Superior temporal gyrus (tissue), 1 donor: ENCODE measurements at regions not wholly inside any gene's neighbourhood (a gene's known extent, or its start where the extent isn't known, plus 50 kb on each side); places are given as distances from the start of the nearest gene placed in this dataset.
"Not testable (repeated sequence)": the region's sequence is repeated elsewhere in the genome, so short reads cannot be mapped to it uniquely, and the experiment has no call there.

Source experiments
- DNase-seq: peaks from one replicate; pipeline ENCODE4 v3.0.0-alpha.2; 2016; ENCODE audit errors: extremely low spot score

DNA sequence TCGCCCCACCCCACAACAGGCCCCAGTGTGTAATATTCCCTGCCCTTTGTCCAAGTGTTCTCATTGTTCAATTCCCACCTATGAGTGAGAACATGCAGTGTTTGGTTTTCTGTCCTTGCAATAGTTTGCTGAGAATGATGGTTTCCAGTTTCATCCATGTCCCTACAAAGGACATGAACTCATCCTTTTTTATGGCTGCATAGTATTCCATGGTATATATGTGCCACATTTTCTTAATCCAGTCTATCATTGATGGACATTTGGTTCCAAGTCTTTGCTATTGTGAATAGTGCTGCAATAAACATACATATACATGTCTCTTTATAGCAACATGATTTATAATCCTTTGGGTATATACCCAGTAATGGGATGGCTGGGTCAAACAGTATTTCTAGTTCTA is 132.7 kb downstream of the SNX10 start:
- DNase-seq = not testable (repeated sequence)

DNA sequence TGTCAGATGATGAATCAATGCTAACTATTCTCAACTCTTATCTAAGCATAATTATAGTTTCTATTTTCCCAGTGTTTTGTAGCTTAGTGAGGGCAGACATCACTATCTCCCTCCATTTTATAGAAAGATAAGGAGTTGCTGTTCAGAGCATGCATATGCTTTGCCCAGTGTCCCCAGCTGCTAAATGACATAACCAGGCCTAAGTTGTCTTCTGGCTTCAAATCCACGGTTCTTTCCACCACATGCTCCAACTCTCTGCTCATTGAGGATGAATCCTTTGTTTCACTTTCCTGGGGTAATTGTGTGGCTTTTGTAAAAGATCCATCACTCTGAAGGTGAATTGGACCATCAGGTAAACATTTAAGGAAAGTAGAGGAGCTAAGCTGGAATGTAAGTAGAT is 134.0 kb downstream of the SNX10 start:
- no peak for DNase-seq

DNA sequence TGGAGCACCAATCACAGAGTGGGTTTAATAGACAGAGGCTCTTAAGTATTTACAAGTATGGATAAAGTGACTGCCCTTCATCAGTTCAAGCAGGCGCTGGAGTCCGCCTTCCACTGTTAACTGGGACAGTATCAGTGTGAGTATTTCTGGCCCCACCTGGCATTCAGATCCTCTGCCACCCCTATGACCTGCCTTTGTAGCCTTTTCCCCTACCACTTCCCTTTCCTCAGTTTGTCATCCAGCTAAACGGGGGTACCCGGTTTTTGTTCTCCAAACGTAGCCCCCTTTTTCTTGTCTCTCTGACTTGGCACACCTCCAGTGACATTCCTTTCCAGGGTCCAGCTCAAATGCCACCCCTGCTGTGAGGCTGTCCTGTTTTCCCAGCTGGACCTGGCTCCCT is 134.4 kb downstream of the SNX10 start:
- DNase-seq = no peak

DNA sequence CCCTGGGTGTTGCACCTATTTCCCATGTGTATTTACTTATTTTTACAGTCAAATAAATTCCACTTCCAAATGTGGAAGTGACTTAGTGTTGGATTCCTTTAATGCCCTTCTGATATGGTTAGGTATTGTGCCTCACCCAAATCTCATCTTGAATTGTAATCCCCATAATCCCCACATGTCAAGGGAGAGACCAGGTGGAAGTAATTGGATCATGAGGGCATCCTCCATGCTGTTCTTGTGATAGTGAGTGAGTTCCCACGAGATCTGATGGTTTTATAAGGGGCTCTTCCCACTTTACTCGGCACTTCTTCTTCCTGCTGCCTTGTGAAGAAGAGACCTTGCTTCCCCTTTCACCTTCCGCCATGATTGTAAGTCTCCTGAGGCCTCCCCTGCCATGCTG is 136.9 kb downstream of the SNX10 start:
- no peak for DNase-seq

DNA sequence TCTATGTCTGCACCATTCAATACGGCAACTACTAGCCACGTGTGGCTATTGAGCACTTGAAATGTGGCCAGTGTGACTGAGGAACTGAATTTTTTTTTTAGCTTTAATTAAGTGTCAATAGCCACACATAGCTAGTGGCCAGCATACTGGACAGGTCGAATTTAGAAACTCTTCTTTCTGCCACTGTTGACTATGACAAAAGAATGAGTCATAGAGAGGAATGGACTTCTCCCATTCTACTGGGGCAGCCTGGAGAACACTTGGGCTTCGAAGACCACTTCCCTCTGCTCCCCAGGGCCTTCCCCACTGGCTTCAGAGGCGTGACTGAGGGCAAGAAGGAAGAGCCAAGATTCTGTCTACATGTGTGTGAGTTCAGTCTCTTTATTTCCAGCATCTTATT is 137.5 kb downstream of the SNX10 start:
- DNase-seq = no peak

GRCh38 chr7:26434974-26435373 is 143.3 kb downstream of the SNX10 start:
- no peak for DNase-seq

GRCh38 chr7:26437003-26437532 is 145.4 kb downstream of the SNX10 start:
- DNase-seq = no peak

- no peak for DNase-seq
Observed at GRCh38 chr7:26438078-26438477, 146.4 kb downstream of the SNX10 start.

DNA sequence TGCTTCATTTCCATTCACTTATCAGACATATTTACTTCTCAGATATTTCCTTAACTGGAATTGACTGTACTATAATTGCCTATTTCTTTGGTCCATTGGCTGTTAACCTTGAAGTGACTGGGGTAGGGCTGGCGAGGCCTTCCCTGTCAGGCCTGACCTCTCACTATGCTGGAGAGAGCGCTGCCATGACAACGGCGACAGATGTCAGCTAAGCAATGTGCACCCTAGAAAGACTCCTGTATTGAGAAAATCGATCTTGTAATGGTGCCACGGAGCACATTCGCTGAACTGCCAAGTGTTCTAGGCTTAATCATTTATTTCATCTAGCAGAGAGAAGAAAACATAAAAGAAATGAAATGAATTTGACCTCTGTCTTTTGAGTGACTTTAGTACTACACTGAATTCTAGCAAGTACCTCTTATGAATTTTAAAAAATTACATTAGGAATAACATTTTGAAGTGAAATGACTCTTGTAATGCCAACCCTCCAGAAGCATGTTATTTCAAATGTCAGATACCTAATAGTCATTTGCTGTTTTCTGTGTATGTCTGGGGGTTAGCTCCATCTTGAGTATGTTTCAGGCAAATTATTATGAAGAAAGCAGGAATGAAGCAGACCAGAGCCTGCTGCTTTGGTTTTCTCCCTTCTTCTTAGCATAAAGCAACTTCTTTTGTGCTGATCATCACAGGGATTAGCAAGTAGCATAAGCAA is 148.0 kb downstream of the SNX10 start:
- no peak for DNase-seq

DNA sequence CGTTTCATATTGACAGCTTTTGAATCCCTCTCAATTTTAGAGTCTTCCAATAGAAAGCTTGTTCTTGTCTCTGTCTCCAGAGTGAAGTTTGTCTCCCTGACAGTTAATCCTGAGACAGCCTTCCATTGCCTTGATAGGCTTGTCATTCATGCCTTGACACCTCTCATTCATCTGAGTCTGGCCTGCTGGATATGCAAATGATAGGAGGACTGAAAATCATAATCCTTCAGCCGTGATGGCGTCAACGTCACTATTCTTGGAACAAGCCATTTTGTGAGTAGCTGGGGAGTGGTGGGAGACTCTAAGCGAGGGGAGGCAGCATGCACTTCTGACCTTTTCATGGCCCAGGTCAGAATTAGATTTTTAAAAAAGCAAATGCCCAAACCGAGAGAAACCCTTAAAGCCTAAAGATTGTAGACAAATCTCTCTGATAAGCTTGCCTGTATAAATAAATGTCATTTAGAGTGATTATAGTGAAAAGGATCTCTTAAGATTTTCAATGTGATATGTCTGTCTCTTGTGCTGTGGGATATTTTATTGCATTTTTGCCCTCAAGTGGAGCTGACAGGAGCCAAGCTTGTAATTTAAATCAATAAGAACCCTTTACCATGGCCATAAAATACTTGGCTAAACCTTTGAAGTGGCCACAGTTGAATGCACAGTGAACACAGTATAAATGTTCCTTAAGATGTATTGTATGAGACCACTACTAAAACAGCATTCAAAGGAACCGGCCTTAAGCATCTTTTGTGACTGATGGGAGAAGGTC is 148.8 kb downstream of the SNX10 start:
- DNase-seq = no peak

- DNase-seq = no peak
Observed at GRCh38 chr7:26441002-26441521, 149.4 kb downstream of the SNX10 start.

GRCh38 chr7:26441611-26442277 is 150.1 kb downstream of the SNX10 start:
- DNase-seq = no peak

DNA sequence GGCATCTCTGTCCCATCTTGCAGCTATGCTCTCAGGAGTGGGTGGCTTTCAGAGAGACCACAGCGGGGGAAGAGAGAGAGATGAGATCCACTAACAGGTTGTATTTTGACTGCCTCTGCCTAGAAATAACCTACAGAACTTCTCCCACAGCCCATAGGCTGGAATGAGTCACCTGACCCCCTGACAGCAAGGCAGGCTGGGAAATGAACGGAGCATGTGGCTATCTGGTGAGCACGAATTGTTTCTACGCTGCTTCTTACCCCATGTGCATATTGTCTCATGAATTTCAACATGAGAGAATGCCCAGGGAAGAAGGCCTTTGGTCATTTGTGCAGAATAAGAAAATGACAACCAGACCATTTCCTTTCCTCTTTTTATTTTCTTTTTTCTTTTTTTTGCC is 151.3 kb downstream of the SNX10 start:
- no peak for DNase-seq

DNA sequence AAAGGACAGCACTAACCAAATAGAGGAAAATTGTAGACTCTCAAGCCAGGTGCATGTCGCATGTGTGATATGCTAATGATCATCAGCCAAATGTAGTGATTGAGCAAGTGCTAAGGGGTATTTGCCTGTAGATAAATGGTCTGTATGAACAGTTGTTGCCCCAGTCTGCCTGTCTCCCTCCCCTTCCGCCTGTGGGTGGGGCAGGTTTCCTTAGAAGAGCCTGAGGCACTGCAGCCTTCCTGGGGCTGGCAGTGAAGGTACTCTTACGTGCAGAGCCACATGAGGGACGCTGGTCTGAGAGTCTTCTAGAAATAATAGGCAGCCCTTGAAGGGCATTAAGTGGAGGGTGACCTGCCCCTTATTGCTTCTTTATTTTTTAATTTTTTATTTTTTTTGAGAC is 152.1 kb downstream of the SNX10 start:
- no peak for DNase-seq

GRCh38 chr7:26444555-26444954 is 152.9 kb downstream of the SNX10 start:
- no peak for DNase-seq

DNA sequence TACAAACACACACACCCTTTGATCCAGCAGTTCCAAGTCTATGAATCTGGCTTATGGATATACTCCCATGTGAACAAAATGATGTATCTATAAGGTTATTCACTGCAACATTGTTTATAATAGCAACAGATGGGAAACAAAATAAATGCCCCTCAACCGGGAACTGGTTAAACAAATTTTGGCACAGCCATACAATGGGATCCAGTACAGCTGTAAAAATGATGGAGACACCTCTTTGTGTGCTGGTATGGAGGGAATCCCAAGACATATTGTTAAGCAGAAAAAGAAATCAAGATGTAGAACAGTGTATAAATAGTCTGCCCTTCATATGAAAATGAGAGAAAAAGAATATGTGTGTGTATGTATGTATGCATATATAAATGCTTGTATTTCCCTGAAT is 155.5 kb downstream of the SNX10 start:
- no peak for DNase-seq

DNA sequence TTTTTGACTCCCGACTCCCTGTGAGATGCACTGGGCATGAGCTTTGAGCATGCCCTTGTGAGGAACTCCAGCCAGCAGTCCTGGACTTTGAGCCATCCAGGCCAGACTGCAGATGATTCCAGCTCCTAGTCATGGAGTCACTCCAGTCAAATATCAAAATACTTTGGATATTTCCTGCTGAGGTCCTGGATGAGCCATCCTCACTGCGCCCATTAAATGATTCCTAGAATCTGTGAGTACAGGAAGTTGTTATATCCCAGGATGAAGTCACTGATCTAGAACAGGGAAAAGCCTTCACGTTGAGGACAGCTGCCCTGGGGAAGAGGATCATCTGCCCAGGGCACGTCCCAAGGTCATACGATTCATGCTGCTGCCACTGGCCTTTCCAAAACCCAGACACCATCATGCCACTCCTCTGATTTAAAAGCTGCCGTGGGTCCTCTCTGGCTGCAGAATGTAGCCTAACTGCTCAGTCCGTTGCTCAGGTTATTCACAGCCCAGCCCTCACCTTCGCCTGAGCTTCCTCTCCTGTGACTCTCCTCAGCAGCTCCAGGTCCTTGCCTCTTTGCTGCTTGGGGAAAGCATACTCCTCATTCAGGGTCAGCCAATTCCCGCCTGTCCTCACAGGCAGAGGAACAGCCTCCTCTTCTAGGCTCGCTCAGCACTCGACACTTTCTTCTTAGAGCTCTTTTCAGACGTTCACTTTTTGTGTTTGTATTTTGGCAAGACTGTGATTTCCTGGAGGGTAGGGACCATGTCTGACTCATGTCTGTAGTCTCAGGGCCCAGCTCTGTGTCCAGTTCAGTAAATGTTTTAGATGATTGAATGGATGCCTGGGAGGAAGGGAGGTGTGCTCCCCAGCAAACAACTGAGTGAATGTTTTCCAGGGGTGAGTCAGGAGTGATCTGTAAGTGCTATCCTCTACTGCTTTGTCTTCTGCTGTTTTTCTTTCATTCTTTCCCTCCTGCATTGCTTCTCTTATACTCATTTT is 157.8 kb downstream of the SNX10 start:
- DNase-seq = no peak

GRCh38 chr7:26451997-26452396 is 160.3 kb downstream of the SNX10 start:
- no peak for DNase-seq

- no peak for DNase-seq
Observed at GRCh38 chr7:26454180-26454579, 162.5 kb downstream of the SNX10 start.

GRCh38 chr7:26457696-26458327 is 166.2 kb downstream of the SNX10 start:
- DNase-seq = no peak
